GM21526 (cell line): ENCODE measurements at regions not wholly inside any gene's neighbourhood (a gene's known extent, or its start where the extent isn't known, plus 50 kb on each side); places are given as distances from the start of the nearest gene placed in this dataset.

ENCODE experiments used
- ATAC-seq: cut with Tn5 transposase; IDR thresholded peaks from one replicate; pipeline ENCODE4 v1.9.1; 2021; ENCODE audit warnings: moderate library complexity; ENCODE audit not compliant: unreplicated experiment, low FRiP score

DNA sequence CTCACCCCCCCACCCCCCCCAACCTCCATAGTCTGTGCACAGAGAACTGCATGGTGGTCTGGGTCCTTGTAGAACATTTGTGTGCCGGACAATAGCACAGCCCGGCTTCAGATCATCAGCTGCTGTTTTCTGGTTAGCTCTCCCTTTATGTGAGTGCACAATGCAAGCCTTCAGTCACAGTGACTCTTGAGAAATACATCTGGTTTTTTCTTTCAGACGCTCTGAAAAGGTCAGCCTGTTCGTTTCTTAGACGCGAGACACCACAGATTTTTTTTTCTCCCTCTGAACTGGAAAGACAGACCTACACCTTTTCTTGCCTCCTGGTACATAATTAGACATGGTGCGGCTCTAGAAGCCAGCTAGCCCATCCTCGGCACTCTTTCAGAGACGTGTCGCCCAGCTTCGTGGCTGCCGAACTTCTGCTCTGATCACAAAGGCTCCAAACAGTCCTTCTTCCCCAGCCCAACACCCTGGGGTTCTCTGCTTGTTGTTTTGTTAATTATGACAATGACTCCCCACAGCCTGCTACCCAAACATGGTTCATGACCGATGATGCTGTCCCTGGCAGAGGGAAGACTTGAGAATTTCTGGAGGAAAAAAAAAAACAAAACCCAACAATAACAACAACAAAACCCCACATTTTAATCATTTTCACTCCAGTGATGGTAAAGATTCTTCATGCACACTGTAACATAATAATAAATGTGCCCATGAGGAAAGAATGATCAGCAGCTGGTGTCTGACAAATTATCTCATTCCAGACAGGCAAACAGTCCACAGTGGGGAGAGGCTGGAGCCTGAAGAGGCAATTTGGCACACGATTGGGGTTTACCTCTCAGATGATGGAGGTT lies 241.4 kb upstream of the ZNF462 start:
- ATAC-seq = no peak

DNA sequence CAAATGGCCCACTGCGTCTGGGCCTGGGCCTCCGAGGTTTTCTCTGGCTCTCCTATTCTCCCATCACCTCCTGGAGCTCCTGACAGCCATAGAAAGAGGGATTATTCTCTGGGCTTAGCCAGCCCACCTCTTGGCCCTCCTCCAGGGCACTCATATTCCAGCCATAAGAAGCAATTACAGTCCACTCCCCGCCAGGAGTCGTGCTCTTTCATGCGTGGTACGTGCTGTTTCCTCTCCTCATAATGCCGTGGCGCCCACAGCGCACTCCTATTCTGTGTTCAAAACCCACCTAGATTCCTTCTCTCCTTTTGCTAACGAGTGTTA lies 240.8 kb upstream of the ZNF462 start:
- ATAC-seq = no peak

DNA sequence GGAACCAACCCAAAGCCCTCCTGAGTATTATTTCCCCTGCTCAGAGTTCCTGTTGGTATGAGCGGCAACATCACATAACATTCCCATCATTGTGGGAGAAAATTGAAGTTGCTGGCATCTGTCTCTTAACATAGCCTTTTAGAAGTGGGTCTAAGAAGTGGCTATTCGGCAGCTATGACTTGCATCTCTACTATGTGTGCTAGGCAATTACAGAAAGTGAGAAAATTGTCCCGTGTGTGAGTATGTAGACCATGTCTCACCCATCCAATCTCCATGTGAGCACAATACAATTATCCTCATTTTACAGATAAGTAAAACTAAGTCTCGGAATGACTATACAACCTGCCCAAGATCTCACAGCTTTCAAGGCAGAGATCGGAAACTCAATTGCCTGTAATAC lies 239.4 kb upstream of the ZNF462 start:
- no peak for ATAC-seq

DNA sequence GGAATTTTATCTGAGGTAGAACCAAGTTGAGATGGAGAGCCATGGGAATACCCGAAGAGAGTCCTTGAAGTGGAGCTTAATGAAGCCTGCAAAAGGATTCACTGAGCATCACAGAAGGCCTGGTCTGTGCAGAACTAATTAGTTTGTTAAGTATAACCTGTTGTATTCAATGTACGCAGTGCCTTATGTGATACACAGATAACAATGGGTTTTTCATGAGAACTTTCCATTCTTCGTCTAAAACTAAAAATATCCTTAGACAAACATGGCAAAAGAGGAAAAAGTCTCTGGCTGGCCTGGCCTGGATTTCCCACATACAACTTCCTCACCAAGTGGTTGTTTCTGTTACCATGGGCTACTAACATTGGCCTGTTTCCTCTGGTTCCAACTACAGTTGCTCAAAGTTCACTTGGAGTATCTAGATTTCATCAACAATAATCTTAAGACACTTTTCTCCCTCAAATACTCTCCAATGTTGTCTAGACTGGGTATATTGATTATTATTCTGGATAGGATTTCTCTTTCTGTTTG lies 237.6 kb upstream of the ZNF462 start:
- ATAC-seq = no peak

DNA sequence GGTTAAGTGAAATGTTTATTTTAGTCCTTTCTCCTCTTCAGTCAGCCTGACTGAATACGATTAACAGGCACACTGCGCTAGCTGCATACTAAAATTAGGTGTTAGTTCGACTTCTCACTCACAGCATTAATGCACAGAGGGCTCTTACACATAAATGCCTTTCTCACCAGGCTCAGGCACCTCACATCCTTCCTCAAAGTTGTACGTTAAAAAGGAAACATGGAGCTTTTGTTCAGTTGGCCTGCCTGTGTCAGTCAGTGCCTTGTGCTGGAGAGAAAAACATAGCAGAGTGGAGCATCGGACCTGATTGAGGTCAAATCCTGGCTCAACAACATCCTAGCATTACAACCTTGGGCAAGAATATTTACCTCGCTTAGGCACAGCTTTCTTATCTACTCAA lies 236.0 kb upstream of the ZNF462 start:
- ATAC-seq = no peak

DNA sequence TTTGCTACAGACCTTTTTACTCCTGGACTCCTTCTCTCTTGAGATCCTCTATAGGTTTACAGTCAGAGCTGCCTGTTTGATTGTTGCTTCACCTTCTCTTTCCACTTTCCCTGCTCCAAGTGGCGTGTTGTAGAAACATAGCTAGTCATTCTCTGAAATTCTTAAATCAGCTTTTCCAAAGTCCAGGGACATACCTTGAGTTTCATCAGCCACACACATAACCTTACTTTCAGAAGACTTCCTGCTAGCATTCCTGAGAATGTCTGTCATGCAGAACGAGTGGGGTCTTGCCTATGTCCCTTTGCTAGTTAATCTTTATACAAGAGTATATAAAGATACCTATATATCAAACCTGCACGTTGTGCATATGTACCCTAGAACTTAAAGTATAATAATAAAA lies 230.3 kb upstream of the ZNF462 start:
- no peak for ATAC-seq

DNA sequence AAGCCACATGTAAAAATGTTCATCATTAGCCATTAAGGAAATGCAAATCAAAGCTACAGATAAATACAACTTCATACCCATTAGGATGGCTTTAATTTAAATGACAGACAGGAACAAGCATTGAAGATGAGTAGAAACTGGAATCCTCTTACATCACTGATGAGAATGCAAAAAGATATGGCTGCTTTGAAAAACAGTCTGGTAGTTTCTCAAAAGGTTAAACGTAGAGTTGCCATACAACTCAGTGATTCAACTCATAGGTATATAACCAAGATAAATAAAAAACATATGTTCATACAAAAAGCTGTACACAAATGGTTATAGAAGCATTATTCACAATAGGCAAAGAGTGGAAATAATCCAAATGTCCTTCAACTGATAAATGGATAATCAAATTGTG lies 228.8 kb upstream of the ZNF462 start:
- no peak for ATAC-seq

DNA sequence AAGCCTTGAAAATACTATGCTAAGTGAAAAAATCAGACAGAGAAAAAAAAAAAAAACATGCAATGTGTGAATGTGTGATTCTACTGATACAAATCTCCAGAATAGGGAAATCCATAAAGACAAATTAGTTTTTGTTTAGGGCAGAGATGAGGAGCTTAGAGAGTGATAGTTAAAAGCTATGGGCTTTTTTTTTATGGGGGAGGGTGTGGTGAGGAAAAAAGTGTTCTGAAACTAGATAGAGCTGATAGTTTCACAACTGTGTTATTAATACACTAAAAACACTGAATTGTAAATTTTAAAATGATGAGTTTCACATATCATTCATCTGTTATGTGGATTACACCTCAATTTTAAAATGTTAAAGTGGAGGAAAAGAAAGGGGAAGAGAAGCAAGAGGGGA lies 228.3 kb upstream of the ZNF462 start:
- no peak for ATAC-seq

DNA sequence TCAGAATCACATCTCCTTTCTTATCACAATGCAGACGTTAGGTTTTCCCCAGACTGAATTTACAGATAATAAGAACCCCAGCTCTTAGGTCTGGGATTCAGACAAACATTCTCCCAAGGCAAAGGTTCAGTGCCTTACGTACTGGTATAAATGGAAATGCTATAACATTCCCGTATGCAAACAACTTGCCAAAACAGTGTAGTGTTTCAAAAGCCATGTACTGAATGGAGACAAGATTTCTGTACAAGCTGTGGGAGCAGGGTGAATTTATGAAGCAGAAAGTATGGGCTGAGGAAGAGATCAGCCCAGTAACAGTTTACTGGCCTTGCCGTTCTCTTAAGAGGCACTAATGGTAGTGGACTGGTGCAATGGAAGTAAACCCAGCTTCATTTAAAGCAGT lies 225.5 kb upstream of the ZNF462 start:
- ATAC-seq = no peak

DNA sequence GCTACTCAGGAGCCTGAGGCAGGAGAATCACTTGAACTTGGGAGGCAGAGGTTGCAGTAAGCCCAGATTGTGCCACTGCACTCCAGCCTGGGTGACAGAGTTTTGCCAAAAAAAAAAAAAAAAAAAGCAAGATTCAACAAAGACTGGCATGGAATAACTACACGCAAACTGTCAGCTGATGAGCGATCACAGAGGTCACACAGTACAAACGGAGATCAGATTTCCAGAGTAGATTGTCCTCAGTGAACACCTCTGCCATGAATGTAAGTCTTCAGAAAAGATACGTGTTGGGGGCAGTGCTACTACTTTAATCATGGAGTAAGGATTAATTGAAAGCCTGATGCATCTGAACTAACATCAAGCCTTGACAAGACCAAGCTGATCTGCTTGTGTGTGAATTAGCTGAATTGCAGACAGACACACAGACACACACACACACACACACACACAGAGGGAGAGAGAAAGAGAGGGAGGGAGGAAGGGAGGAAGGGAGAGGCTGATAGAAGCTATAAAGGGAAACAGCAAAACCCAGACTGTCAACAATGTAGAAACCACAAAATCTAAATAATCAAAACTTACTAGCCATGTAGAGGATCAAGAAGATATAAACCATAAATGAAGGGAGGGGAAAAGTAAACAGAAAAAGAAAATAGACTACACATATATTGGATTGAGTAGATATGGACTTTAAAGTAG lies 222.9 kb upstream of the ZNF462 start:
- no peak for ATAC-seq

DNA sequence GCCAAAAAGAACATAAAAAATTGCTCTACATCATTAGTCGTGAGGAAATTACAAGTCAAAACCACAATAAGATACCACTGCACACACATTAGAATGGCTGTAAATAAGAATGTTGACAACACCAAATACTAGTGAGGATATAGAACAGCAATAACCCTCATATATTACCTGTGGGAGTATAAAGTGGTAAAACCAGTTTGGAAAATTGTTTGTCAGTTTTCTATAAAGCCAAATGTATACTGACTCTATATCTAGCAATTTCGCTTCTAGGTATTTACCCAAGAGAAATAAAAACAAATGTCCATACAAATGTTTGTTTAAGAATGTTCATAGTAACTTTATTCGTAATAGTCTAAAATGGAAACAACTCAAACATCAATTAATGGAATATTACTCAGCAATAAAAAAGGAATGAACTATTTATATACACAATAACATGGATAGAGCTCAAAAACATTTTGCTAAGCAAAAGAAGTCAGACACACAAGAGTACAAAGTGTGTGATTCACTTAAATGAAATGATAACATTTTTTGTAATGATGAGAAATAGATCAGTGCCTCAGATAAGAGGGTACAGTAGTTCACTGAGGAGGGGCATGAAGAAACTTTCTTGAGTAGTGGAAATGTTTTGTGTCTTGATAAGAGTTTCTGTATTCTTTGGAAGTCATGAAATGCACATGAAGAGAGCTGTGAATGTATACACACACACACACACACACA lies 219.6 kb upstream of the ZNF462 start:
- no peak for ATAC-seq

DNA sequence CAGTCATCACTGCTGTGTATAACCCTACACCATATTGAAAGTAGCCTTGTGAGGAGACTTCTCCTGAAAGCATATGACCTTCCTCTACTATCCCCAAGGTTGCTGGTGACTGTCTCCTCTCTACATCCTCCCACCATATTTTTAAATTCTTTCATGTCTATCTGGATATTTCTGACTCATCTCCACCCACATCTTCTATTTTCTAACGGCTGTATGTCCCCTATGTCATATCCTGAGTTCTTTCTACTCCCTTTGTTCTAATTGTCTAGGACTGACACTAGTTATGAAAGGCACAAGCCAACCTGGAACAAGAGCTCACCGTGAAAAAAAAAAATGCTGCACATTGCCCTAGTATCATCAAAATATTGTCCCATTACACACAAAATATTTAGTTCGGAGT lies 218.3 kb upstream of the ZNF462 start:
- no peak for ATAC-seq

DNA sequence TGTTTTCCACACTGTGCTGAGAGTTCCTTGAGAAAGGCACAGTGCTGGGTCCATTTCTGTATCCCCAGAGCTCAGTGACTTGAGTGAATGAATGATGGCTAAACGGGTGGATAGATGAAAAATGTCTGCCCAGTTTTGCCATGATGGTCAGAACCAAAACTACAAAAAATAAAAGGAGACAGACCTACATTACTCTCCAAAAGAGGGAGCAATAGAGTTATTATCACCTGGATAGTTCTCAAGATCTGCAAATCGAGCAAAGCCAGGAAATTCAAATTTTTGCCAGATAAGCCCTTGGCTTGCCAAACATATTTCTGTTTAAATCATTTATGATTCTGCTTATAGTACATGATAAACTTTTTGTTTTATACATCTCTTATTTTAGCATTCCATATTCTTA lies 214.2 kb upstream of the ZNF462 start:
- no peak for ATAC-seq

DNA sequence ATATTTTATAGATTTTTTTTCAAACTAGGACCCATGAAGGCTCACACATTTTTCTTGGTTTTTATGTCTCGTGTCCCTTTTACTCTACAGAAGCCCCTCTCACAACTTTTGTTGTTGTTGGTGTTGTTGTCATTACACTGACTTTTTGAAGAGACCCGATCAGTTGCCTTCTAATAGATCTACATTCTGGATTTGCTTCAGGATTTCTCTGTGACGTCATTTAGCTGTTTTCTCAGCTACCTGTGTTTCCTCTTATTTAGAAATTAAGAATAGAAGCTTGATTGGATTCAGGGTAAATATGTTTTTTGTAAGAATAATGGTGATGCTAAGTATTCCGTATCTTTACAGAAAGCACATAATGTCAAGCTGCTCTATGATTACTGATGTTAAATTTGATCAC lies 213.3 kb upstream of the ZNF462 start:
- ATAC-seq = no peak

DNA sequence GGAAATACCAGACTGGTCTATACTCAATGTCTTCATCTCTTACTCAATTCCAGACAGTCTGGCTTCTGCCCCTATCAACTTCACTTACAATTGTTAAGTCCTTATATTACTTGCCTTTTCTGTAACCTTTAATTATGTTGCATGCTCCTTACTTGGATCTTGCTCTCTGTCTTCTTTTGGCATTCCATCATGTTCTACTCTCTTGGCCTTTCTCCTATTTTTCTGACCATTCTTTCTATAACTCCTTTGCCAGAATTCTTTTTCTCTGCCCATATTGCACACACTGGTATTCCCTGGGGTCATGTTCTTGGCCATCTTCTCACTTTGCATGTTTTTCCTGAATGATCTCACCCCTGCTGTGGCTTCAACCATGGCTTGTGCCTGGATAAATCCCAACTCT lies 209.8 kb upstream of the ZNF462 start:
- no peak for ATAC-seq

DNA sequence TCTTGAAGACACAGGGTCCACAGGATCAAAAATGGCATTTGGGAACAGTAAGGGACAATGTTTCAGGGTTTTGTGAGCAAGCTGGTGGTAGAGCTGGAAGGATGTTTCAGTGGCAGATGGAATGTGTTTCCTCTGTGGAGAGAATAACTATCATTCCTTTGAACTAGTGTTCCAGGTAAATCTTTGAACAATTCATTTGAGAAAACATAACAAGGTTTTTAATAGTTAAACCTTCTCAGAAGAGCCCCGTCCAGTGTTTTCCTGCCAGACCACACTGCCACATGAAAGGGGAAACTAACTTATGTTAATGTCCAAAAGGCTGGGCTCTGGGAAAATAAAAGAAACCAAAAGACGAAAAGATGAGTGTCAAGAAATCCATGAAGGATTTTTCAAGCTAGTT lies 207.0 kb upstream of the ZNF462 start:
- ATAC-seq = no peak

DNA sequence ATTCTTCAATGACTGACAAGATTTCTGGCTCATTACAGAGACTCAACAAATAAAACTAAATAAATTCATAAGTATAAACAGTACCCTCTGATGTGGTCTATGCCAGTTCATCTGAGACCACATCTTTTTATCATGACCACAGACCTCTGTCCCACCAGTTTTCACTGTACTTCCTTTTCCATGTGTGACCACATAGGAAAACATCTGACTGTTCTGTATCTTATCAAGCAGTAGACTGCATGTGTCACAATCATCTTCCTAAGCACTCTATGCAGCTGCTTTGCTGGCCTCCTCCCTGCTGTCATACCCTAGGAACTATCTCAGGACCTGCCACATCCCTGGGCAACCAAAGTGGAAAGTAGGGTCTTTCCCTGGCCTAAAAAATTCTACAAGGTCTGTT lies 205.0 kb upstream of the ZNF462 start:
- no peak for ATAC-seq

DNA sequence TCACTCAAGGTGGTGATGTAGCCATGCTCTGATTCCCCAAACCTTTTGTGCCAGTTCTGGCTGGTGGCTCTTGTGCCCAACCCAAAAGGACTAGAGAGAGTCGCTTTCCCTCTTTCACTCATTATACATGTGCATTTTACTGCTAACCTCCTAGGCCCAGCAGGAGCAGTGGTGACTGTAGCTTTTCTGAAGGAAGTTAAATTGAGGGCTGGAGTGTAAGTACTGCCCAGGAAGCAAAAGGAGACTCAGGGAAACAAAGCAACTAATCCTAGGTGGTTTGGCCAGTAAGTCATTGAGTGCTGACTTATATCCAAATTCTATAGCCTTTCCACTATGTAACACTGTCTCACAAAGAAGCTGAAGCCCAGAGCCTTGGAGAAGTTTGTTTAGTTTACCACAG lies 194.4 kb upstream of the ZNF462 start:
- ATAC-seq = no peak

DNA sequence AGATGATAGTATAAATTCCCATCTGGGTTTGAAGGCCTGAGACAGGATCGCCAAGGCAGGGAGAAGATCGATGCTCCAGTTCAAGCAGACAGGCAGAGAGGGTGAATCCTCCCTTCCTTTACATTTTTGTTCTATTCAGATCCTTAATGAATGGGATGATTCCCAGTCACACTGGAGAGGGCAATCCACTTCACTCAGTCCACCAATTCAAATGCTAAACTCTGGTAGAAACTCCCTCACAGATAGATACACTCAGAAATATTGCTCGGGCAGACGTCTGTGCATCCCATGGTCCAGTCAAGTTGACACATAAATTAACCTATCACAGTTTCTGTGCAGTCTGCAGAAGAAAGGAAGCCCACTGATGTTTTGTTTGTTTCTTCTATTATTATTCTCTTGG lies 193.1 kb upstream of the ZNF462 start:
- ATAC-seq = no peak

DNA sequence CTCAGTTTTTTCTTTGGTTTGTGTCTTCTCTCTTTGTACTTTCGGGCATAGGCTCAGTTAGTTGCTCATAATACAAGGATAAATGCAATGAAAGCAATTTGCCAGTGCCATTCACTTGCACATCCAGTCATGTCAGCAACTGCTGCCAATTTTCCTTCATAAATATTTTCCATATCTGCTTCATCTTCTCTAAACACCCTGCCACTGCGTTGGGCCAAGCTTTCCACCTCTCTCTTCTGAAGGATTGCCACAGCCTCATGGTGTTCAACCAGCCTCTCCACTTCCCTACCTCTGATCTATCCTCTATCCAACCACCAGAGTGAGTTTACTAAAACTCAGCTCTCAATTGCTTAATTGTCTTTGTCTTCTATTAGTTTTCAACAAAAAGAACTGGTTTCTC lies 192.5 kb upstream of the ZNF462 start:
- no peak for ATAC-seq

DNA sequence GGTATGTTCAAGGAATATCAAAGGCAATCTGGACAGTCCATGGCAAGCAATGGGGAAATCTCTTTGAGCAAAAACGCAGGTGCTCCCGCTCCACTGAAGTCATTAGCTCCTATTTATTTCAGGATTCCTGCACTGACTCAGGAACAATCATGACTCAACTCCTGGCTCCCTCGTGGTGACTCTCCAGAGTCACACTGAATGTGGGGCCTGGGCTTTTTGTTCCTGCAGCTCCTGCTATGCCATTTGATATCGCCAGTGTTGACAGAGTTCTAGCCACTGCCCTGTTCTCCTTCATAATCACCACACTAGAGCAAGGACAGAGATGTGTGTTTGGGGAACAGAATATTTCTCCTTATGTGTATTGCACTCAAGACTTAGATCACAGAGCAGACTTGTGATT lies 187.2 kb upstream of the ZNF462 start:
- no peak for ATAC-seq

DNA sequence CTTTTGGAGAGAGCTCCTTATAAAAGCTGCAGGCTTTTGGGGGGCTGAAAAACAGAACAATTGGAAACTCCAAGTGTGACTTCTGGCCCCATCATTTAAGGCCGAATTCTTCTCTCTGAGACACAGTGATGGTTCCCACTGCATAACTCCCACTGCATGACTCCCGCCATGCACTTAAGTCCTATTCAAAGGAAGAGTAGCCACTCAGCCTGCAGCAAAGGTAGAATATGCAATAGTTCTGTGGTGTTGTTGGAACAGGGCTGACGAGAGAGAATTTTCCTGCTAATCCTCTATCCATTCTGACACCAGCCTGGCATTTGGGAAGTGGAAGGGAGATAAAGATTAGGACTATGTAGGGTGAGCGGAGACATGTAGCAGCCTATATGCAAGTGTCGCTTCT lies 185.6 kb upstream of the ZNF462 start:
- no peak for ATAC-seq
